NB4 (cell line): ENCODE measurements at regions not wholly inside any gene's neighbourhood (a gene's known extent, or its start where the extent isn't known, plus 50 kb on each side); places are given as distances from the start of the nearest gene placed in this dataset.

Experiments
- MAX ChIP-seq: IDR thresholded peaks from 2 replicates; pipeline ENCODE4 v1.6.1; 2011; ENCODE audit warnings: low read depth, low read length
- MYC ChIP-seq: IDR thresholded peaks from 2 replicates; pipeline ENCODE4 v1.6.1; 2011; ENCODE audit warnings: low read depth, low read length
- POLR2A ChIP-seq: IDR thresholded peaks from 2 replicates; pipeline ENCODE4 v1.6.1; 2011; ENCODE audit warnings: mild to moderate bottlenecking; ENCODE audit not compliant: insufficient read length; ENCODE audit errors: extremely low read depth
- TF ChIP-seq, protein P1 (sequence below): IDR thresholded peaks from one replicate; pipeline ENCODE4 v1.5.1; 2012; ENCODE audit warnings: low read depth, low read length

DNA sequence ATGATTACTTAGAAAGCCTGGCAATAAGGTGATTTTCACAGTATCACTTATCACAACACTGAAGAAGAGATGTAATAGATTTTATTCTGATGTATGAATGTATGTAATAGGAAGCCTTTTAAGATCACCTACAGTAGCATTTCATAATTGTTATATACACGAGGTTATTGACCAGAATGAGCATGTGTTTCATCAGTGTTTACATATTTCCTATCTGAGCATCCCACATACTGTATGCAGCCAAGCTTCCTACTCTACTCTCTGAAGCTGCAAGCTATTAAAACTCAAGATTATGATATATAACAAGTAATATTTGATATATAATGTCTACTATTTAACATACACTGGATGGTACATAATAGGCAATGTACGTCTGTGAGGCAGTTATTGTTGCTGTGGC lies 190.9 kb upstream of the S100G start:
- TF ChIP-seq, protein P1, sequence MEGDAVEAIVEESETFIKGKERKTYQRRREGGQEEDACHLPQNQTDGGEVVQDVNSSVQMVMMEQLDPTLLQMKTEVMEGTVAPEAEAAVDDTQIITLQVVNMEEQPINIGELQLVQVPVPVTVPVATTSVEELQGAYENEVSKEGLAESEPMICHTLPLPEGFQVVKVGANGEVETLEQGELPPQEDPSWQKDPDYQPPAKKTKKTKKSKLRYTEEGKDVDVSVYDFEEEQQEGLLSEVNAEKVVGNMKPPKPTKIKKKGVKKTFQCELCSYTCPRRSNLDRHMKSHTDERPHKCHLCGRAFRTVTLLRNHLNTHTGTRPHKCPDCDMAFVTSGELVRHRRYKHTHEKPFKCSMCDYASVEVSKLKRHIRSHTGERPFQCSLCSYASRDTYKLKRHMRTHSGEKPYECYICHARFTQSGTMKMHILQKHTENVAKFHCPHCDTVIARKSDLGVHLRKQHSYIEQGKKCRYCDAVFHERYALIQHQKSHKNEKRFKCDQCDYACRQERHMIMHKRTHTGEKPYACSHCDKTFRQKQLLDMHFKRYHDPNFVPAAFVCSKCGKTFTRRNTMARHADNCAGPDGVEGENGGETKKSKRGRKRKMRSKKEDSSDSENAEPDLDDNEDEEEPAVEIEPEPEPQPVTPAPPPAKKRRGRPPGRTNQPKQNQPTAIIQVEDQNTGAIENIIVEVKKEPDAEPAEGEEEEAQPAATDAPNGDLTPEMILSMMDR: no peak
- TF ChIP-seq POLR2A (no peak), MAX (no peak), MYC (no peak)
